CD4-positive, alpha-beta T cell treated with Interleukin-6 for 4 hours (primary cell): ENCODE measurements at regions not wholly inside any gene's neighbourhood (a gene's known extent, or its start where the extent isn't known, plus 50 kb on each side); places are given as distances from the start of the nearest gene placed in this dataset.
"Not testable (repeated sequence)": the region's sequence is repeated elsewhere in the genome, so short reads cannot be mapped to it uniquely, and the experiment has no call there.

Experiments
- DNase-seq: peaks from one replicate; pipeline ENCODE4 v3.0.0-alpha.2; 2020; ENCODE audit warnings: mixed read lengths

GRCh38 chr3:182653065-182653464, 140.2 kb upstream of the ATP11B start:
- DNase-seq = not testable (repeated sequence)

GRCh38 chr3:182668541-182668940, 124.8 kb upstream of the ATP11B start:
- DNase-seq = no peak

GRCh38 chr3:182668974-182669373, 124.3 kb upstream of the ATP11B start:
- no peak for DNase-seq

DNA sequence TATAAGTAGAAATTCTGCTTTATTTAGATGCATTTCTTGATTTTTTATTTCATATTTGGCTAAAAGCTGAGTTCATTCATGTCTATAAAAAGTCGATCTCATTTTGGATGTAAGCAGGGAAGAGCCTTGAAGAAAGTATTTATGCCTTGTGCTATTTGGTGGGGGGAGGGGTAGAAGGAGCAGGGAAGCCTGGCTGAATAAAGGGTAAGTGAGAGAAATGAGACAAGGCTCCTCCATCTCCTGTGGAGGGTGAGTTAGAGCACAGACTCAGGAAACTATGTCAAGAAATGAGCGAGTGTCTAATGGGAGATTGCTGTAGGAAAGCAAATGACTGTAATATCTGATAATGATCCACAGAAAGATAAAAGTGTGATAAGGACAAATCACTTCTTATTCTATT, 121.8 kb upstream of the ATP11B start:
- DNase-seq = no peak

GRCh38 chr3:182671942-182672341, 121.4 kb upstream of the ATP11B start:
- no peak for DNase-seq

DNA sequence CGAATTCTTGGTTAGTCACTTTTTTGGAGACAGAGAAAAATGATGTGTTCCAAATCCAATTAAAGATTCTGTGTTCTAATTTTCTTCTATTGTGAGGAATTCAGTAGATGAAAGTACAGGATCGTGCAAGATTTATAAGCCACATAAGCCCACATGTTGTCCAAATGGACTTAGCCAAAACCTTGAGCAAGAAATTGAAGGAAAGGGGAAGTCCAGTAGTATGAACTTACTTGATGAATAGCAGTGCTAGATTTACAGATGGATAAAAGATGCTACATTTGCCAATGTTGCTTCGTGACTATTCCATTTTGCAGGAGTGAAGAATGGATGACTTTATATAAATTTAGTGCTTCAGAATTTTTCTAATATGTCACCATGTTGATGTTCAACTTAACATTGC, 120.0 kb upstream of the ATP11B start:
- no peak for DNase-seq

- DNase-seq = peak; percentile 54
Measured at GRCh38 chr3:182682263-182683241, 110.8 kb upstream of the ATP11B start.

GRCh38 chr3:182683453-182683852, 109.9 kb upstream of the ATP11B start:
- peak; percentile 57 for DNase-seq

GRCh38 chr3:182683858-182684257, 109.4 kb upstream of the ATP11B start:
- DNase-seq = no peak

- DNase-seq = no peak
Measured at GRCh38 chr3:182686033-182686886, 107.0 kb upstream of the ATP11B start.

DNA sequence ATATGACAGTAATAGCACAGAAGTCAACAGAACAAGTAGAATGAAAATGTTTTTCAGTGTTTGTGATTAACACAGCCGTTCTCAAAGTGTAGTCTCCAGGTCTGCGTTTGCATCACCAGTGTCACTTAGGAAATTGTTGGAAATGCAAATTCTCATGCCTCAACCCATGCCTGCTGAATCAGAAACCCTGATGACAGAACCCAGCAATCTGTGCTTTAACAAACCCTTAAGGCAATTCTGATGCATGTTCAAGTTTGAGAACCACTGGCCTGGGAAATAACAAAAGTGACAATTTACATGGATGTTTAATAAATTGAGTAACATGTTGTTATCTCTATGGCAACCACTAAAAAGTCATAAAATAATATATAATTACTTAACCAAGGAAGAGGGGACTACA, 103.1 kb upstream of the ATP11B start:
- no peak for DNase-seq

- no peak for DNase-seq
Measured at GRCh38 chr3:182692021-182692420, 101.3 kb upstream of the ATP11B start.

GRCh38 chr3:182692695-182693094, 100.6 kb upstream of the ATP11B start:
- no peak for DNase-seq

- DNase-seq = no peak
Measured at GRCh38 chr3:182693723-182694122, 99.6 kb upstream of the ATP11B start.

- no peak for DNase-seq
Measured at GRCh38 chr3:182696916-182697315, 96.4 kb upstream of the ATP11B start.

- no peak for DNase-seq
Measured at GRCh38 chr3:182697345-182697919, 95.9 kb upstream of the ATP11B start.

- no peak for DNase-seq
Measured at GRCh38 chr3:182698078-182698477, 95.2 kb upstream of the ATP11B start.

DNA sequence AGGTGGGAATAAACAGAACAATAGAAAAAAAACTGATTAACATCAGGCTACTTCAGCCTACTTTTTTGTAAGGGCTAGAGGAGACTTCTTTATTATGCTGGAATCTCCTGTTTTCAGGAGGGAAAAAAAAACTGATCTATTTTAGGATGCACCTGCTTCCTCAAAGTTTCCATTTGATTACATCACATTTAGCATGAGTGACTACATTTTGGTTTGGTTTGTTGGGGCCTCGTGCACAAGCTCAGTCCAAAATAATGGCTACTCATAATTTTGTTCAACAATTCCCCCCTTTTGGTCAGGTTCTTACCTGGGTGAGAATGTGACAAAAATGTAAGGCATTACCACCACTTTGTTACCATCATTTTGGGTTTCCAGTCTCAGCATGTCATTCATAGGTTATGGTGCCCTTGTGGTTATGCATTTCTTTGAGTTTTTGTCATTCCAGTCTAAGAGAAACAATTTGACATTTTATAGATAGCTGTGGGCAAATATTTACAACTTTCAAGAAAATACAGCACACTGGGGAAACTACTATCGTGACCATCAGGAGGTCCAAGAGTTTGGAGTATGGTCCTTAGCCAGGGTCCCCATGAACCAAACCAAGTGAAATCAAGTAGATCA, 93.6 kb upstream of the ATP11B start:
- DNase-seq = no peak

GRCh38 chr3:182702216-182702615, 91.1 kb upstream of the ATP11B start:
- DNase-seq = no peak

DNA sequence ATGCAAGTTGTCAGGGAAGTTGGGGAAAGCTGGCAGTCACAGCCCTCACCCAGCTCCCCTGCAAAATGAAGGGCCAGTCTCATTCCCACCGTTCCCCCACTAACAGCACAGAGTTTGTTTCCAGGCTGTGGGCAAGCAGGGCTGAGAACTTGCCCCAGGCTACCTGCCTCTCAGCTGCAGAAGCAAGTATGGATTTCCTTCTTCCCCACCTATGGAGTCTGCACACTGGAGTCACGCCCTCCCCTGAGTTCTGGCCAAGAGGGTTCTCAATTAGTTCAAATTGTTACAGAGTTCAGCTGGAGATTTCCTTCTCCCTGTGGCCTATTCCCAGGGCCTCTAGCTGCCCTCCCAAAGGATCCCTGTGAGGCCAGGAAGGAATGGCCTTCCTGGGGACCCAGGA, 90.1 kb upstream of the ATP11B start:
- no peak for DNase-seq

DNA sequence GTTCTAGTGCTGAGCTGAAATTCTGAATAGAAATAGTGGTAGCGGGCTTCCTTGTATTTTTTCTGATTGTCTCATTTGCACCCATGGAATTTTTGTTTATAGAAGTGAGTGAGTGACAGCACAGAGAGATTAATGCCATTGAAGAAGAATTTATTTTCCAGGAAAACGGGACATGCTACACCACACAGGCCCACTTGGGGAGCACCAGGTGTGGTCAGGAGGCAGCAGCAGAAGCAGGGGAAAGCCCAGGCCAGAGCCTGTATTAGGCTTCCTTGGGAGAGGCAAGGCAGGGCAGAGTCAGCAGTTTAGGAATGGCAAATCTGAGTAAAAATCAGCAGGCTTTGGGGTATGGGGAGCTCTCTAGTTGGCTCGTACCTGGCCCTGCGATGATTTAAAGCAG, 88.4 kb upstream of the ATP11B start:
- DNase-seq = no peak

DNA sequence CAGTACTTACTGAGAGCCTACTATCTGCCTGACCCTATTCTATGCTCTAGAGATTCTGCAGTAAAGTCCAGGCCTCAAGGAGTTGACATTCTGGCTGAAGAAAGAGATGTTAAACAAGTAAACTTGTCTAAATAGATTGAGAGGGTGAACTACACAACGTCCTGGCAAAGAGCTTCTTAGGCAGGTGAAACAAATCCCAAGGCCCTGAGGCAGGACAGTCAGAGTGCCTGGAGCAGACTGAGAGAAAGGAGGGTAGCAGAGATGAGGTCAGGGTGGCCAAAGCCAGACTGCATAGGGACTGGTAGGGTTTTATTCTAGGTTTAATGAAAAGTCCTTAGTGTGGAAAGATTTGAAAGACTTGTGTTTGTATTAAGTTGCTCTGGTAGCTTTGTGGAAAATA, 84.5 kb upstream of the ATP11B start:
- no peak for DNase-seq

- DNase-seq = no peak
Measured at GRCh38 chr3:182709306-182709705, 84.0 kb upstream of the ATP11B start.
